Endothelial cell of umbilical vein (primary cell): ENCODE measurements at regions not wholly inside any gene's neighbourhood (a gene's known extent, or its start where the extent isn't known, plus 50 kb on each side); places are given as distances from the start of the nearest gene placed in this dataset.

Source experiments
- BruUV-seq: library from RNA; stranded (reverse); fragments of 400-500 nt; replicated peaks from 2 replicates; lab custom pipeline; 2021; lab: Mats Ljungman, UMichigan
- CTCF ChIA-PET: fragments of 300-600, 350-600 bp; sonication (Branson Sonifier 250); formaldehyde crosslinking; loops from one replicate; lab custom pipeline; 2021; ENCODE audit warnings: antibody characterized with exemption, inconsistent platforms; lab: Charles Lee
- POLR2A ChIA-PET: fragments of 300-600, 350-600 bp; sonication (Branson Sonifier 250); formaldehyde crosslinking; loops from one replicate; lab custom pipeline; 2021; ENCODE audit warnings: antibody characterized with exemption, inconsistent platforms; lab: Charles Lee
- DNase-seq: peaks from one replicate; pipeline ENCODE4 v3.0.0-alpha.2; 2011; ENCODE audit warnings: low read depth, low spot score
- FAIRE-seq: peaks from 2 replicates; lab custom pipeline; 2011; peaks lifted over from hg19 to GRCh38; lab: Jason Lieb, UNC
- H2AFZ ChIP-seq: 2 replicates; pipeline ENCODE4 v1.6.0; 2012; ENCODE audit warnings: low read depth, low read length, control low read depth, inconsistent platforms
- H3K27ac ChIP-seq: 2 replicates; pipeline ENCODE4 v1.5.1; 2011; ENCODE audit warnings: low read depth, mild to moderate bottlenecking, control low read depth, low read length, moderate library complexity; ENCODE audit not compliant: insufficient read depth
- H3K27me3 ChIP-seq, 2 experiments: 2 replicates each; pipeline versions ENCODE4 v1.6.0 to v1.6.1; 2011; ENCODE audit warnings: low read length in 2 of 2, mixed read lengths in 1 of 2; ENCODE audit not compliant: control insufficient read depth in 2 of 2, insufficient read depth in 2 of 2
- H3K36me3 ChIP-seq, 2 experiments: 2 replicates in 1 of 2; 3 replicates in 1 of 2; pipeline ENCODE4 v1.5.1; 2011; ENCODE audit warnings: low read length in 2 of 2, mild to moderate bottlenecking in 1 of 2, moderate library complexity in 1 of 2; ENCODE audit not compliant: control insufficient read depth in 2 of 2, insufficient read depth in 2 of 2; ENCODE audit errors: extremely low read depth in 1 of 2
- H3K4me1 ChIP-seq: 3 replicates; pipeline ENCODE4 v1.5.1; 2011; ENCODE audit warnings: mild to moderate bottlenecking, low read length; ENCODE audit not compliant: control insufficient read depth, insufficient read depth; ENCODE audit errors: extremely low read depth
- H3K4me2 ChIP-seq: 2 replicates; pipeline ENCODE4 v1.6.1; 2011; ENCODE audit warnings: low read length, control low read depth, mixed read lengths; ENCODE audit not compliant: insufficient read depth
- H3K4me3 ChIP-seq, 3 experiments: fragments of 200-600 bp in 1 of 3; sonication (generic), shearing (Covaris generic) in 1 of 3; replicated peaks in 1 of 3; 2 replicates each; pipeline ENCODE4 v1.5.1; 2011 to 2016; ENCODE audit warnings: control low read depth in 3 of 3, low read length in 3 of 3, mild to moderate bottlenecking in 2 of 3, inconsistent platforms in 1 of 3, low read depth in 1 of 3, moderate library complexity in 1 of 3; ENCODE audit not compliant: insufficient read depth in 1 of 3
- H3K79me2 ChIP-seq: 2 replicates; pipeline ENCODE4 v1.6.0; 2012; ENCODE audit warnings: low read length, inconsistent platforms; ENCODE audit not compliant: control insufficient read depth, insufficient read depth
- H3K9ac ChIP-seq: replicated peaks from 2 replicates; pipeline ENCODE3; 2011; ENCODE audit warnings: low read length, control low read depth; ENCODE audit not compliant: insufficient read depth; ENCODE audit errors: extremely low read depth
- H3K9me1 ChIP-seq: replicated peaks from 3 replicates; pipeline ENCODE4 v1.6.0; 2011; ENCODE audit warnings: mild to moderate bottlenecking, low read length; ENCODE audit not compliant: control insufficient read depth, insufficient read depth; ENCODE audit errors: extremely low read depth
- H3K9me3 ChIP-seq: replicated peaks from 2 replicates; pipeline ENCODE4 v1.5.1; 2012; ENCODE audit warnings: low read length, inconsistent platforms; ENCODE audit not compliant: control insufficient read depth, insufficient read depth
- H4K20me1 ChIP-seq: replicated peaks from 2 replicates; pipeline ENCODE3; 2011; ENCODE audit warnings: mild to moderate bottlenecking, low read length; ENCODE audit not compliant: control insufficient read depth, insufficient read depth; ENCODE audit errors: extremely low read depth
- EZH2 ChIP-seq: IDR thresholded peaks from 2 replicates; pipeline ENCODE4 v1.6.1; 2012; ENCODE audit warnings: borderline replicate concordance, low read depth, mild to moderate bottlenecking, moderate library complexity, low read length, inconsistent platforms; ENCODE audit not compliant: severe bottlenecking
- FOS ChIP-seq: IDR thresholded peaks from 2 replicates; pipeline ENCODE4 v1.6.1; 2011; ENCODE audit warnings: mild to moderate bottlenecking, low read length, moderate library complexity, borderline replicate concordance; ENCODE audit not compliant: insufficient read depth
- GATA2 ChIP-seq: IDR thresholded peaks from 2 replicates; pipeline ENCODE4 v1.7.0; 2011; ENCODE audit warnings: low read depth, mild to moderate bottlenecking, moderate library complexity, mixed read lengths, low read length; ENCODE audit not compliant: insufficient read length, insufficient read depth
- JUN ChIP-seq: IDR thresholded peaks from 2 replicates; pipeline ENCODE4 v1.6.1; 2011; ENCODE audit warnings: borderline replicate concordance, low read depth; ENCODE audit not compliant: insufficient read length, insufficient read depth
- MYC ChIP-seq: IDR thresholded peaks from one replicate; pipeline ENCODE4 v1.6.1; 2011; ENCODE audit warnings: mild to moderate bottlenecking, low read depth, low read length
- POLR2A ChIP-seq: IDR thresholded peaks from 2 replicates; pipeline ENCODE4 v1.6.1; 2012; ENCODE audit warnings: low read depth, mild to moderate bottlenecking, control low read depth, low read length
- POLR2AphosphoS5 ChIP-seq: IDR thresholded peaks from 2 replicates; pipeline ENCODE4 v1.6.1; 2012; ENCODE audit warnings: low read depth, mild to moderate bottlenecking, control low read depth, low read length, moderate library complexity; ENCODE audit not compliant: insufficient read depth
- dilution Hi-C: fragments of 300-500 bp; cut with MboI; formaldehyde crosslinking; loops from one replicate; pipeline ENCODE4 v1.15.0; 2019; ENCODE audit warnings: low sequenced_read_pairs; ENCODE audit not compliant: extremely low pct_ligation_motif_present
- intact Hi-C: fragments of 100-400 bp; cut with micrococcal nuclease; formaldehyde crosslinking; loops from one replicate; pipeline ENCODE4 v1.10.0; 2022
- TF ChIP-seq, protein P1 (sequence below): IDR thresholded peaks from 2 replicates; pipeline ENCODE4 v1.6.1; 2011; ENCODE audit not compliant: insufficient read depth, insufficient read length
- TF ChIP-seq, protein P2 (sequence below), 2 donors: IDR thresholded peaks; 1 replicate in 1 of 2; 2 replicates in 1 of 2; pipeline ENCODE4 v1.5.1; 2011; ENCODE audit warnings: low read length in 2 of 2, mild to moderate bottlenecking in 2 of 2, moderate library complexity in 2 of 2, control low read depth in 1 of 2, inconsistent platforms in 1 of 2, low read depth in 1 of 2; ENCODE audit not compliant: insufficient read depth in 1 of 2; ENCODE audit errors: extremely low read depth in 1 of 2

DNA sequence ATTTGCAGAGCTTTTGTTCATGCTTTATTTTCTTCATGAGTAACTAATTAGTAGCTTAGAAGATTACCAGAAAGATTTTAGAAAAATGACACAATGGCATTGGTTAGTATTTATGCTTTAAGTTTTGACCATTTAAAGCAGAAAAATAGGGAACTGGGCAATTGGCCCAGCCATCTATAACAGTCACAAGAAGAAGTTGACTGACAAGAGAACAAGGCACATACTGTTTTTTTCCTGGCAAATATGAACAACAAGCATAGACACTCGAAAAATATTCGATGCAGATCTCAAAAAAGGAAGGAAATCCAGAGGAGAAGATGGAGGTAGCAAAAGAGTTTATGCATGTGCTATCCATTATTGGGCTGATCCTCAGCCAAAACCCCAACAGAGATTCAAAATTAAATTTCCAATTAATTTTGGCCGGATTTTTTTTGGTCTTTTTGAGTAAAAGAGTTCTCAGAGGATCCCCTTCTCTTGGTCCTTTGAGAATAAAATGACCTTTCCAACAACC is 200.8 kb upstream of the SLC35G4 start:
- Histone ChIP-seq H3K4me3 (no peak overlapping the region), H4K20me1 (no peaks in the 10 kb centered on the region), H3K9me3 (no peaks in the 10 kb centered on the region), H3K4me2 (no peak overlapping the region), H3K9me1 (no peaks in the 10 kb centered on the region), H2AFZ (no peak overlapping the region), H3K36me3 (no peaks in the 10 kb centered on the region), H3K9ac (no peak overlapping the region), H3K27ac (no peak overlapping the region), H3K27me3 (no peaks in the 10 kb centered on the region), H3K79me2 (no peaks in the 10 kb centered on the region), H3K4me1 (no peaks in the 10 kb centered on the region)
- DNase-seq (no peak), FAIRE-seq (no peak)
- CTCF ChIA-PET, result interaction anchor here (1.1 kb wide), 1 partner anchor 116 kb away, joined by 3 read pairs; no protein-coding TSS in a partner anchor
- TF ChIP-seq, protein P1, sequence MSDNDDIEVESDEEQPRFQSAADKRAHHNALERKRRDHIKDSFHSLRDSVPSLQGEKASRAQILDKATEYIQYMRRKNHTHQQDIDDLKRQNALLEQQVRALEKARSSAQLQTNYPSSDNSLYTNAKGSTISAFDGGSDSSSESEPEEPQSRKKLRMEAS, result no peak
- TF ChIP-seq GATA2 (no peak), MYC (no peak), FOS (no peak), POLR2AphosphoS5 (no peak), POLR2A (no peak), EZH2 (no peak), JUN (no peak)
- TF ChIP-seq, protein P2, sequence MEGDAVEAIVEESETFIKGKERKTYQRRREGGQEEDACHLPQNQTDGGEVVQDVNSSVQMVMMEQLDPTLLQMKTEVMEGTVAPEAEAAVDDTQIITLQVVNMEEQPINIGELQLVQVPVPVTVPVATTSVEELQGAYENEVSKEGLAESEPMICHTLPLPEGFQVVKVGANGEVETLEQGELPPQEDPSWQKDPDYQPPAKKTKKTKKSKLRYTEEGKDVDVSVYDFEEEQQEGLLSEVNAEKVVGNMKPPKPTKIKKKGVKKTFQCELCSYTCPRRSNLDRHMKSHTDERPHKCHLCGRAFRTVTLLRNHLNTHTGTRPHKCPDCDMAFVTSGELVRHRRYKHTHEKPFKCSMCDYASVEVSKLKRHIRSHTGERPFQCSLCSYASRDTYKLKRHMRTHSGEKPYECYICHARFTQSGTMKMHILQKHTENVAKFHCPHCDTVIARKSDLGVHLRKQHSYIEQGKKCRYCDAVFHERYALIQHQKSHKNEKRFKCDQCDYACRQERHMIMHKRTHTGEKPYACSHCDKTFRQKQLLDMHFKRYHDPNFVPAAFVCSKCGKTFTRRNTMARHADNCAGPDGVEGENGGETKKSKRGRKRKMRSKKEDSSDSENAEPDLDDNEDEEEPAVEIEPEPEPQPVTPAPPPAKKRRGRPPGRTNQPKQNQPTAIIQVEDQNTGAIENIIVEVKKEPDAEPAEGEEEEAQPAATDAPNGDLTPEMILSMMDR (IDR thresholded peaks at IDR 0.05; ENCODE audit: extremely low read depth in 1 of 2, insufficient read depth in 1 of 2, low read depth in 1 of 2, low read length in 2 of 2), result no peak
- intact Hi-C loops, result no loop called here
- dilution Hi-C loops, result no loop called here
- POLR2A ChIA-PET, result no interaction called here
- no TSS peak for BruUV-seq
